ENCODE measurements at regions not wholly inside any gene's neighbourhood (a gene's known extent, or its start where the extent isn't known, plus 50 kb on each side); places are given as distances from the start of the nearest gene placed in this dataset.

- peak overlapping the region; percentile 68 for H3K27ac ChIP-seq (ENCODE audit: low read depth, low read length)
- H3K4me3 ChIP-seq (ENCODE audit: low read depth, low read length) = no peak overlapping the region
- peaks cover 11% of the 10 kb centered on the region for H3K9me3 ChIP-seq (ENCODE audit: control insufficient read depth, insufficient read depth, low read length)
- peaks cover 8% of the 10 kb centered on the region for H3K4me1 ChIP-seq (ENCODE audit: control insufficient read depth, insufficient read depth, low read length)
- H3K36me3 ChIP-seq (ENCODE audit: control insufficient read depth, insufficient read depth, low read length) = no peaks in the 10 kb centered on the region
- no peaks in the 10 kb centered on the region for H3K27me3 ChIP-seq (ENCODE audit: control insufficient read depth, insufficient read depth, low read length)
- peak in 1 of 6 donors; percentile 13 for DNase-seq (ENCODE audit: low read depth in 4 of 6, low spot score in 6 of 6)
- WGBS (ENCODE audit: insufficient coverage) = 67% methylated on average over 1 of the region's 2 CpGs
Observed at GRCh38 chr13:34815526-34815925, 126.5 kb upstream of the NBEA start.

DNA sequence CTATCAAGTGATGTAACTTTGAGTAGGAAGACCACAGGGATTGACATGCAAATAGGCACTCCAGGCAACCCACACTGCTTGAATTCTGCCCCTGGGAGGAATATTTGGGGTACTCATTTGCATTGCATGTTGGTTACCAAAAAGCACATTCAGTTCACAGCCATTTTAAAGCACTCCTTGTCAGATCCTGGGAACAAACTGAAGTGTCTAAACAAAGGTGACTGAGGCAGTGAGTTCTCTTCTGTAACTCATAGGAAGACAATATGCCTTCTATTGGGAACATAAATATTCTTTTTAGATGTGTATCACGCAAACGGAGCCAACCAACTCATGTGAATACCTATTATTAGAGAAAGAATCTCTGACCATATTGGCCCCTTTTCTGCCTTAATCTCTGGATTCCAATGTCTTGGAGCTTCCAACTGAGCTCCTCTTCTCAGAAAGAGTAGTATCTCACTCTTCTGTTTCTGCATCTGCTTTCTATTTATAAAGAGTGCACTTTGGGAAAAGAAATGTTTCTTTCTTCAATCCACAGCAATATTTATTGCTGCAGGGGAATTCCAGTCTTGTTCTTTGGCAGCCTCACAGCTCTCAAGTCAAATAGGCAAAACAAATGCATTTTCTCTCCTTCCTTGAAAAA lies 125.7 kb upstream of the NBEA start:
- Histone ChIP-seq H3K27me3 (ENCODE audit: control insufficient read depth, insufficient read depth, low read length) (no peaks in the 10 kb centered on the region), H3K4me1 (ENCODE audit: control insufficient read depth, insufficient read depth, low read length) (peaks cover 8% of the 10 kb centered on the region), H3K4me3 (ENCODE audit: low read depth, low read length) (no peak overlapping the region), H3K27ac (ENCODE audit: low read depth, low read length) (peak overlapping the region; percentile 68), H3K9me3 (ENCODE audit: control insufficient read depth, insufficient read depth, low read length) (peaks cover 9% of the 10 kb centered on the region), H3K36me3 (ENCODE audit: control insufficient read depth, insufficient read depth, low read length) (no peaks in the 10 kb centered on the region)
- no CpG with 5 or more reads among the region's 2 CpGs for WGBS (ENCODE audit: insufficient coverage)
- DNase-seq (ENCODE audit: low read depth in 4 of 6, low spot score in 6 of 6) = peak; percentile 54 to 88 (median 68)

- Histone ChIP-seq H3K9me3 (ENCODE audit: control insufficient read depth, insufficient read depth, low read length) (peaks cover 2% of the 10 kb centered on the region), H3K4me1 (ENCODE audit: control insufficient read depth, insufficient read depth, low read length) (peaks cover 8% of the 10 kb centered on the region), H3K4me3 (ENCODE audit: low read depth, low read length) (no peak overlapping the region), H3K36me3 (ENCODE audit: control insufficient read depth, insufficient read depth, low read length) (no peaks in the 10 kb centered on the region), H3K27ac (ENCODE audit: low read depth, low read length) (peak overlapping the region; percentile 68), H3K27me3 (ENCODE audit: control insufficient read depth, insufficient read depth, low read length) (no peaks in the 10 kb centered on the region)
- 23% methylated on average over 2 of the region's 6 CpGs for WGBS (ENCODE audit: insufficient coverage)
- DNase-seq (ENCODE audit: low read depth in 4 of 6, low spot score in 6 of 6) = peak in 3 of 6 donors; percentile 9 to 85 (median 14)
Observed at GRCh38 chr13:34816908-34817665, 125.0 kb upstream of the NBEA start.

GRCh38 chr13:34822650-34823049 lies 119.4 kb upstream of the NBEA start:
- H3K4me3 ChIP-seq (ENCODE audit: low read depth, low read length) = no peak overlapping the region
- H3K27me3 ChIP-seq (ENCODE audit: control insufficient read depth, insufficient read depth, low read length) = no peaks in the 10 kb centered on the region
- H3K27ac ChIP-seq (ENCODE audit: low read depth, low read length) = no peak overlapping the region
- no peaks in the 10 kb centered on the region for H3K9me3 ChIP-seq (ENCODE audit: control insufficient read depth, insufficient read depth, low read length)
- DNase-seq (ENCODE audit: low read depth in 4 of 6, low spot score in 6 of 6) = peak in 1 of 6 donors; percentile 42
- no peaks in the 10 kb centered on the region for H3K36me3 ChIP-seq (ENCODE audit: control insufficient read depth, insufficient read depth, low read length)
- no CpG with 5 or more reads among the region's 1 CpG for WGBS (ENCODE audit: insufficient coverage)
- H3K4me1 ChIP-seq (ENCODE audit: control insufficient read depth, insufficient read depth, low read length) = no peaks in the 10 kb centered on the region

DNA sequence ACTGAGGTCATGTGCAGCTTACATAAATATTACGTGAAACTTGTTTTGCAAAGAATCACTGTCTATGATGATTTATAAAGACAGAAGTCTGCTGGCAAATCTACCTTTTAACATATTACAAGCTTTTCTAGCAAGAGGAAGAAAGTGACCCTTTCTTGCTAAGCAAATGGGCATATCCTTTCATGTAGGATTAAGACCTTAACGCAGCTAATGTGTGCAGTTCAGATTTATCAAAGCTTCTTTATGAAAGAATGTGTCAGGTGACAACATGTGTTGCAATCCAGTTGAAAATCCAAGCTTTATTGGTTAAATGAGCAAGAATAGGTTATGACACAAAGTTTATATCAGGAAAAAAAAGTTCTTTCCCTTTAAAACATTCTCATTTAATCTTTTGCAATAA lies 115.6 kb upstream of the NBEA start:
- Histone ChIP-seq H3K4me3 (ENCODE audit: low read depth, low read length) (no peak overlapping the region), H3K27ac (ENCODE audit: low read depth, low read length) (no peak overlapping the region), H3K27me3 (ENCODE audit: control insufficient read depth, insufficient read depth, low read length) (no peaks in the 10 kb centered on the region), H3K9me3 (ENCODE audit: control insufficient read depth, insufficient read depth, low read length) (no peaks in the 10 kb centered on the region), H3K36me3 (ENCODE audit: control insufficient read depth, insufficient read depth, low read length) (no peaks in the 10 kb centered on the region), H3K4me1 (ENCODE audit: control insufficient read depth, insufficient read depth, low read length) (no peaks in the 10 kb centered on the region)
- 88% methylated on average over 1 of the region's 2 CpGs for WGBS (ENCODE audit: insufficient coverage)
- DNase-seq (ENCODE audit: low read depth in 4 of 6, low spot score in 6 of 6) = no peak

DNA sequence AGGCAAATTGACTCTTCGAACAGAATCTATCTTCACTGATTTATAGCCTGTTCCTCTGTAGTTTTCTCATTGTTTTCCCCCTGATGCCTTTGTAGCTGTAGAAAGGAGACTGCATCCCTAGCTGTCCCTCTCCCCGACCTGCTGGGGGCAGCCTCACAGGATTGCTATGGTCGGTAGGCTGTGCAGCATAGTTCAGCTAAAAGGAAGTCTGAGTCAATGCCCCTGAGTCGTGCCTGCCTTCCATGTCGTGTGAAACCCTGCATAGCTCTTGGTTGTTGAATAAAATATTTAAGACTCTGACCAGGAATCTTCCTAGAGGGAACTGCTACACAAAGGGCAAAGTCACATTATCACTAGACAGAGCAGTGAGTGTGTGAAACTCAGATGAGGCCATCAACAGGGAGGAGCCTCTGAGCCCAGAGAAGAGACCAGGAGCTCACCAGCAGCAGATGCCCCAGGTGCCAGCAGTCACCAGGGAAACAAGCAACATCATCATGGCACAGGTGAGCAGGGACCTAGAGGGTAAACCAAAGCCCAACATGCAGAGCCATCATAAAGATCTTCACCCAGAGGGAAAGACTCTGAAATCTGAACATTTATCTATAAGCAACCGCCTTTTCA lies 108.4 kb upstream of the NBEA start:
- Histone ChIP-seq H3K27ac (ENCODE audit: low read depth, low read length) (no peak overlapping the region), H3K9me3 (ENCODE audit: control insufficient read depth, insufficient read depth, low read length) (no peaks in the 10 kb centered on the region), H3K4me1 (ENCODE audit: control insufficient read depth, insufficient read depth, low read length) (no peaks in the 10 kb centered on the region), H3K4me3 (ENCODE audit: low read depth, low read length) (no peak overlapping the region), H3K27me3 (ENCODE audit: control insufficient read depth, insufficient read depth, low read length) (no peaks in the 10 kb centered on the region), H3K36me3 (ENCODE audit: control insufficient read depth, insufficient read depth, low read length) (no peaks in the 10 kb centered on the region)
- no peak for DNase-seq (ENCODE audit: low read depth in 4 of 6, low spot score in 6 of 6)
- WGBS (ENCODE audit: insufficient coverage) = 35% methylated on average over 5 of the region's 6 CpGs

- no peak for DNase-seq (ENCODE audit: low read depth in 4 of 6, low spot score in 6 of 6)
- 90% methylated on average over 2 of the region's 3 CpGs for WGBS (ENCODE audit: insufficient coverage)
- Histone ChIP-seq H3K4me1 (ENCODE audit: control insufficient read depth, insufficient read depth, low read length) (no peaks in the 10 kb centered on the region), H3K4me3 (ENCODE audit: low read depth, low read length) (no peak overlapping the region), H3K36me3 (ENCODE audit: control insufficient read depth, insufficient read depth, low read length) (no peaks in the 10 kb centered on the region), H3K9me3 (ENCODE audit: control insufficient read depth, insufficient read depth, low read length) (no peaks in the 10 kb centered on the region), H3K27me3 (ENCODE audit: control insufficient read depth, insufficient read depth, low read length) (no peaks in the 10 kb centered on the region), H3K27ac (ENCODE audit: low read depth, low read length) (no peak overlapping the region)
Observed at GRCh38 chr13:34842466-34842865, 99.6 kb upstream of the NBEA start.

DNA sequence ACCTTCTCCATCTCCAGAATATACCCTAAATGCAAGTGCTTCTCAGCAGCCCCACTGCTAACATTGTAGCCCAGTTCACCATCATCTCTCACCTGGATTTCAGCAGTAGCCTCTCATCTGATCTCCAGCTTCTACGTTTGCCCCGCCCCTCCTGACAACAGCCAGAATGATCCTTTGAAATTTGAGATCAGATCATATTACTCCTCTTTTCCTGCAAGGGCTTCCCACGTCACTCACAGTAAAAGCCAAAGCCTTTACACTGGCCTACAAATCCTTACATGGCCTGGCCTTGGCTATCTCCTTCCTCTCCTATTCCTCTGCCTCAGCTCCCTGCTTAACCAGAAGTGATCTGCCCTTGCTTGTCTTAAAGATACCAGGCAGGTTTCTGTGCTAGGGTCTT lies 94.3 kb upstream of the NBEA start:
- Histone ChIP-seq H3K4me1 (ENCODE audit: control insufficient read depth, insufficient read depth, low read length) (no peaks in the 10 kb centered on the region), H3K4me3 (ENCODE audit: low read depth, low read length) (no peak overlapping the region), H3K27me3 (ENCODE audit: control insufficient read depth, insufficient read depth, low read length) (no peaks in the 10 kb centered on the region), H3K27ac (ENCODE audit: low read depth, low read length) (no peak overlapping the region), H3K9me3 (ENCODE audit: control insufficient read depth, insufficient read depth, low read length) (no peaks in the 10 kb centered on the region), H3K36me3 (ENCODE audit: control insufficient read depth, insufficient read depth, low read length) (no peaks in the 10 kb centered on the region)
- no peak for DNase-seq (ENCODE audit: low read depth in 4 of 6, low spot score in 6 of 6)
- WGBS (ENCODE audit: insufficient coverage) = 58% methylated on average over 3 of the region's 3 CpGs

GRCh38 chr13:34849406-34849805 lies 92.7 kb upstream of the NBEA start:
- no peaks in the 10 kb centered on the region for H3K9me3 ChIP-seq (ENCODE audit: control insufficient read depth, insufficient read depth, low read length)
- no peaks in the 10 kb centered on the region for H3K27me3 ChIP-seq (ENCODE audit: control insufficient read depth, insufficient read depth, low read length)
- no peak overlapping the region for H3K27ac ChIP-seq (ENCODE audit: low read depth, low read length)
- H3K36me3 ChIP-seq (ENCODE audit: control insufficient read depth, insufficient read depth, low read length) = no peaks in the 10 kb centered on the region
- no peaks in the 10 kb centered on the region for H3K4me1 ChIP-seq (ENCODE audit: control insufficient read depth, insufficient read depth, low read length)
- DNase-seq (ENCODE audit: low read depth in 4 of 6, low spot score in 6 of 6) = no peak
- H3K4me3 ChIP-seq (ENCODE audit: low read depth, low read length) = no peak overlapping the region

DNA sequence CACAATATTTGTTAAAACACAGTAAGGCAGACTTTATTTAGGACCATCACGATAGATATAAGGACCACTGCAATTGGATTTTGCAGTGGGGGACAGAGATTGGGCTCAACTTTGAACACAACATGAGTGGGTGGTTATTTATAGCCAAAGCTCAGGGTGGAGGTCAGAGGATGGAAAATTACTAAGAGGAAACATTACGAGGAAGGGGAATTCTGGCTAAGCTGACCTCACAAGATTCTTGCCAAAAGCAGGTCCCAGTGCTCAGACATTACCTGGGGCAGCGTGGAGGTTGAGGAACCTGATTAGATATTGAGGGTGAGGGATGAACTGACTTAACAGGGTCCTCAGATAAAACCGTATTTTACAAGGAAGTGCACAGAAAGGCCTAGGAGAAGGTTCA lies 88.9 kb upstream of the NBEA start:
- Histone ChIP-seq H3K36me3 (ENCODE audit: control insufficient read depth, insufficient read depth, low read length) (no peaks in the 10 kb centered on the region), H3K4me3 (ENCODE audit: low read depth, low read length) (no peak overlapping the region), H3K9me3 (ENCODE audit: control insufficient read depth, insufficient read depth, low read length) (no peaks in the 10 kb centered on the region), H3K27me3 (ENCODE audit: control insufficient read depth, insufficient read depth, low read length) (no peaks in the 10 kb centered on the region), H3K27ac (ENCODE audit: low read depth, low read length) (no peak overlapping the region), H3K4me1 (ENCODE audit: control insufficient read depth, insufficient read depth, low read length) (no peaks in the 10 kb centered on the region)
- WGBS (ENCODE audit: insufficient coverage) = 96% methylated on average over 3 of the region's 4 CpGs
- no peak for DNase-seq (ENCODE audit: low read depth in 4 of 6, low spot score in 6 of 6)

Measured in spinal cord (tissue), 9 donors.